GM12892 (cell line): ENCODE measurements at regions not wholly inside any gene's neighbourhood (a gene's known extent, or its start where the extent isn't known, plus 50 kb on each side); places are given as distances from the start of the nearest gene placed in this dataset.

ENCODE experiments used
- POLR2A ChIP-seq: IDR thresholded peaks from 2 replicates; pipeline ENCODE4 v1.6.1; 2011; ENCODE audit warnings: low read depth, low read length, control low read depth
- POLR2AphosphoS5 ChIP-seq: IDR thresholded peaks from 2 replicates; pipeline ENCODE4 v1.6.1; 2011; ENCODE audit warnings: low read depth, low read length, control low read depth

DNA sequence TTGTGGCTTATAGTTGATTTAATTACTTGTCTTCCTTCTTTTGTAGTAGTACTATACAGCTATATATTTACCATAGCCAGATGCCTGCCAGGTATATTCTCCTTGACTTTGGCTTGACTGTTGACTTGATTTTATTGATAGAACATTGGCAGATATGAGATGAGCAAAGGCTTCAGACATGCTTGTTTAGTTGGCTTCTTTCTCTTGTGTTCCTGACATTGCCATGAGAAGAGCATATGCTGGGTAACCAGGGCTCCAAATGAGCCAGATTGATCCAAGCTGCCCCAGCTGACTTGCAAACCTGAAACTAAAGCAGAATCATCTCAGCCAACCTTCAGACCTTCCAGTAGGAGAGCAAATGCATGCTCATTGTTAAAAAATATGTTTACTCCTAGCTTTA lies 508.1 kb upstream of the BTBD3 start:
- TF ChIP-seq POLR2A, result no peak
- TF ChIP-seq POLR2AphosphoS5, result no peak
